Prostate gland (tissue), 2 donors: ENCODE measurements at regions not wholly inside any gene's neighbourhood (a gene's known extent, or its start where the extent isn't known, plus 50 kb on each side); places are given as distances from the start of the nearest gene placed in this dataset.

Experiments
- DNase-seq: peaks from one replicate; pipeline ENCODE4 v3.0.0-alpha.2; 2019; ENCODE audit warnings: low spot score
- H3K27ac ChIP-seq, 2 donors: fragments of 200-600 bp; sonication (generic); 2 replicates each; pipeline ENCODE4 v1.5.1; 2017 to 2019
- H3K27me3 ChIP-seq: fragments of 200-600 bp; sonication (generic); replicated peaks from 2 replicates; pipeline ENCODE4 v1.5.1; 2019; ENCODE audit not compliant: insufficient read depth
- H3K36me3 ChIP-seq, 2 donors: fragments of 200-600 bp; sonication (generic); 1 replicate in 1 of 2; 2 replicates in 1 of 2; pipeline versions ENCODE4 v1.5.1 to v1.8.1; 2017 to 2019
- H3K4me1 ChIP-seq: fragments of 200-600 bp; sonication (generic); replicated peaks from 2 replicates; pipeline ENCODE4 v1.5.1; 2019
- H3K4me3 ChIP-seq, 2 donors: fragments of 200-600 bp; sonication (generic); 2 replicates each; pipeline ENCODE4 v1.5.1; 2017 to 2019
- H3K9me3 ChIP-seq: fragments of 200-600 bp; sonication (generic); 2 replicates; pipeline ENCODE4 v1.5.1; 2017
- POLR2A ChIP-seq: fragments of 450-650 bp; IDR thresholded peaks from one replicate; pipeline ENCODE4 v1.6.1; 2016; ENCODE audit warnings: antibody characterized with exemption, mild to moderate bottlenecking
- POLR2AphosphoS5 ChIP-seq: sonication (generic); formaldehyde crosslinking; IDR thresholded peaks from one replicate; pipeline ENCODE4 v1.6.1; 2017; ENCODE audit warnings: antibody characterized with exemption
- WGBS: methylation state at CpG from one replicate; pipeline ENCODE4 v1.1.5; 2018; 5-methylcytosine and 5-hydroxymethylcytosine counted together
- intact Hi-C: fragments of 100-400 bp; cut with DNase I; formaldehyde crosslinking; loops from one replicate; pipeline ENCODE4 v1.14.2; 2022
- TF ChIP-seq, protein P1 (sequence below), 4 experiments: fragments of 200-600 bp in 2 of 4; fragments of 450-650 bp in 2 of 4; sonication (generic) in 2 of 4; IDR thresholded peaks; 1 replicate in 3 of 4; 2 replicates in 1 of 4; pipeline ENCODE4 v1.5.1; 2016 to 2019; ENCODE audit warnings: antibody characterized with exemption in 4 of 4, mild to moderate bottlenecking in 2 of 4, moderate library complexity in 2 of 4

DNA sequence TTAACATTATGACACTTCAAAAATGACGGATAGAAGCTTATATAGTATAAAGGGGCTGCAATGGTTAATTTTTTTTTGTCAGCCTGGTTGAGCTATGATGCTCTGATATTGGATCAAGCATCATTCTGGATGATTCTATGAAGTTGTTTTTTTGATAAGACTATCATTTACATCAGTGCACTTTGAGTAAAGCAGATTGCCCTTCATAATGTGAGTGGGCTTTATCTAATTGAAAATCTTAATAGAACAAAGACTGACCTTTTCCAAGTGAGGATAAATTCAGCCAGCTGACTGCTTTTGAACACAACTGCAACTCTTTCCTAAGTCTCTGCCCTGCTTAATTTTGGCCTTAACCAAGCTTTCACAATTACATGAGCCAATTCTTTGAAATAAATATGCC is 1476.2 kb downstream of the NCAM2 start:
- intact Hi-C loops = no loop called here
- no peak for TF ChIP-seq POLR2AphosphoS5
- TF ChIP-seq, protein P1, sequence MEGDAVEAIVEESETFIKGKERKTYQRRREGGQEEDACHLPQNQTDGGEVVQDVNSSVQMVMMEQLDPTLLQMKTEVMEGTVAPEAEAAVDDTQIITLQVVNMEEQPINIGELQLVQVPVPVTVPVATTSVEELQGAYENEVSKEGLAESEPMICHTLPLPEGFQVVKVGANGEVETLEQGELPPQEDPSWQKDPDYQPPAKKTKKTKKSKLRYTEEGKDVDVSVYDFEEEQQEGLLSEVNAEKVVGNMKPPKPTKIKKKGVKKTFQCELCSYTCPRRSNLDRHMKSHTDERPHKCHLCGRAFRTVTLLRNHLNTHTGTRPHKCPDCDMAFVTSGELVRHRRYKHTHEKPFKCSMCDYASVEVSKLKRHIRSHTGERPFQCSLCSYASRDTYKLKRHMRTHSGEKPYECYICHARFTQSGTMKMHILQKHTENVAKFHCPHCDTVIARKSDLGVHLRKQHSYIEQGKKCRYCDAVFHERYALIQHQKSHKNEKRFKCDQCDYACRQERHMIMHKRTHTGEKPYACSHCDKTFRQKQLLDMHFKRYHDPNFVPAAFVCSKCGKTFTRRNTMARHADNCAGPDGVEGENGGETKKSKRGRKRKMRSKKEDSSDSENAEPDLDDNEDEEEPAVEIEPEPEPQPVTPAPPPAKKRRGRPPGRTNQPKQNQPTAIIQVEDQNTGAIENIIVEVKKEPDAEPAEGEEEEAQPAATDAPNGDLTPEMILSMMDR (IDR thresholded peaks at IDR 0.05) = no peak
- no peak for TF ChIP-seq POLR2A

DNA sequence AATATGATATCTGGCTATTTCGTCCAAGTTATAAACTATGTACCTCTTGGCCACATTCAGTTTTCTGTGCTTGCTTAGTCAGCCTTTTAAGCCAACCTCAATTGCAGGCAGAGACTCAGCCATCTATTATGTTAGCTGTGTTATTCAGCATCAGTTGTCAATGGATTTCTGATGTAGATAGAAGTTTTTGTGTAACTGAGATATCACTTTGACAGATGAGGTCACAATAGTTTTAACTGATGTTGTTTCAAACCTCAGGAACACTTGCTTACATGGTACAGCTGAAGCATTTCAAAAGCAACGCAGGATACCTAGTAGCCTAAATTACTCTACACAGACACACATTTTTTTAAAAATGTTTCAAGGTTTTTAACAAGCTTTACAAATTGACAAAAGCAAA is 1478.0 kb downstream of the NCAM2 start:
- no peaks in the 10 kb centered on the region for H3K27me3 ChIP-seq
- no peaks in the 10 kb centered on the region for H3K9me3 ChIP-seq
- H3K27ac ChIP-seq = no peak overlapping the region
- no peak for DNase-seq
- 76% methylated on average over 2 of the region's 2 CpGs for WGBS
- TF ChIP-seq POLR2AphosphoS5 (no peak), POLR2A (no peak)
- TF ChIP-seq, protein P1 (IDR thresholded peaks at IDR 0.05) = no peak
- no peaks in the 10 kb centered on the region for H3K4me1 ChIP-seq
- intact Hi-C loops = no loop called here
- H3K36me3 ChIP-seq = no peaks in the 10 kb centered on the region
- H3K4me3 ChIP-seq = no peak overlapping the region

More for the DNA sequence above, 1476.2 kb downstream of the NCAM2 start:
- WGBS = 82% methylated on average over 1 of the region's 1 CpG
- no peak for DNase-seq
- Histone ChIP-seq H3K4me1 (no peaks in the 10 kb centered on the region), H3K27me3 (no peaks in the 10 kb centered on the region), H3K27ac (no peak overlapping the region), H3K4me3 (no peak overlapping the region), H3K36me3 (no peaks in the 10 kb centered on the region), H3K9me3 (no peaks in the 10 kb centered on the region)

DNA sequence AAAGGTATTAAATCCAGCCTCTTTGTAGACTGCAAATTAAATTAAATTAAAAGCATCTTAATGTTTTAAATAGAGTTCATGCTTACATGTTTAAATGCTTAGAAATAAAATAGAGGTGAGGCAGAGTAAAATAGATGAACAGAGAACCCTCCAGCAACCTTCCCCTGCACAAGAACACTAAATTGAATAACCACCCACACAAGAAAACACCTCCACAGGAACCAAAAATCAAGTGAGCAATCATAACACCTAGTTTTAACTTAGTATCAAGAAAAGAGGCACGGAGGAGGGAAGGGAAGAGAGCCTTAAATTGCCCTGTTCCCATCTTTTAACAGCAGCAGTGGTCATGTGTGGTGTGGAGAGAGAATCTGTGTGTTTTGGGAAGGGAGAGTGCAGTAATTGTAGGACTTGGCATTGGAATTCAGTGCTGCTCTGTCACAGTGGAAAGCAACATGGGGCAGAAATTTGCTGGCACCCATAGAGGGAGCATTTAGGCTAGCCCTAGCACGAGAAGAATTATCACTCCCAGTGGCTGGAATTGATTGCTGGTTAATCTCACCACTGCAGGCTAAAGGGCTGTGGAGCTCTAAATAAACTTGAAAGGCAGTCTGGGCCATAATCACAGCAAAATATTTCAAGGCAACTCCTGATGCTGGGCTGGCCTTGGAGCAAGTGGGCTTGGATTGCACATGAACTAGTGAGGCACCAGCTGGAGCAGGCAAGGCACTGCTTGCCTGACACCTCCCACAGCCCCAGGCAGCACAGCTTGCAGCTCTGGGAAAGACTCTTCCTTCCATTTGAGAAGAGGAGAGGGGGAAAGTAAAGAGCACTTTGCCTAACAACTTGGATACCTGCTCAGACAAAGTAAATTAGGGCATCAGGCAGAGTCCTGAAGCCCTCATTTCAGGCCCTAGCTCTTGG is 1478.8 kb downstream of the NCAM2 start:
- DNase-seq = no peak
- no peaks in the 10 kb centered on the region for H3K9me3 ChIP-seq
- intact Hi-C loops = no loop called here
- WGBS = 53% methylated on average over 2 of the region's 2 CpGs
- H3K27ac ChIP-seq = no peak overlapping the region
- H3K4me3 ChIP-seq = no peak overlapping the region
- H3K36me3 ChIP-seq = no peaks in the 10 kb centered on the region
- no peaks in the 10 kb centered on the region for H3K4me1 ChIP-seq
- TF ChIP-seq POLR2AphosphoS5 = no peak
- TF ChIP-seq POLR2A = no peak
- TF ChIP-seq, protein P1 (IDR thresholded peaks at IDR 0.05) = no peak
- no peaks in the 10 kb centered on the region for H3K27me3 ChIP-seq

DNA sequence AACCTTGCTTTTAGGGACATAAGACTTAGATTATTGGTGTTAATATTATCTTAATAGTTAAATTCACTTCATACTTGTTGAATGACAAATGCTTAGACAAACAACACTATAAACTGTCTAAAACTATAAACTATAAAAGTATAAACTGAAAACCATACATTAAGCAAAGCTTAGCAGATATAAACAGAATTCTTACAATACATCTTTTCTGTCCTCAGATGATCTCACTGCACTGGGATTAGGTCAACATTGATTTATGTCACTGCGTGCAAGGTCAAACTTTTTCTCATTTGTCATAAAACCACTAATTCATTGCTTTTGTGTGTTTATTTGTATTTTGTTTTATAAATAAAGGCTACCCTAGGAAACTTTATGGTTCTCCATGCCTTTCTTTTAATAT is 1491.8 kb downstream of the NCAM2 start:
- Histone ChIP-seq H3K27me3 (no peaks in the 10 kb centered on the region), H3K27ac (no peak overlapping the region), H3K9me3 (no peaks in the 10 kb centered on the region), H3K4me3 (no peak overlapping the region), H3K4me1 (no peaks in the 10 kb centered on the region), H3K36me3 (no peaks in the 10 kb centered on the region)
- TF ChIP-seq POLR2A (no peak), POLR2AphosphoS5 (no peak)
- TF ChIP-seq, protein P1 (IDR thresholded peaks at IDR 0.05) = no peak
- DNase-seq = no peak
- 23% methylated on average over 1 of the region's 1 CpG for WGBS
- intact Hi-C loops = no loop called here

DNA sequence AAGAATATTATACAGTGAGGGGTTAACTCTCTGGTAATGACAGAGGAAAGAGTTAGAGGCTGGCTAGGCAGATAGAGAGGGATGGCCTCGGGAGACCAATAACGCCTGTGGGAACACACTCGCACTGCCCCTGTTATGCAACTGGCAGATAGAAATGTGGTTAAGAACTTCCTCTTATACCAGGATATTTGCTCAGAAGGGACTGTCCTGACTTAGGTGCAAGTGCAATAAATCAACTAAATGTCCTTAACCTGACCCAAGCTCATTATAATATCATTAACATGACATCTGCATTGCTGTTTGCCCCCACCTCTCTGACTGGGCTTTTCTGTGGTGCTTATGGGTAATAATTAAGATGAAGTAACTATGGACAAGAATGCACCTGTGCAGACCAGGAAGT is 1518.0 kb downstream of the NCAM2 start:
- H3K27ac ChIP-seq = no peak overlapping the region
- no peaks in the 10 kb centered on the region for H3K27me3 ChIP-seq
- no peaks in the 10 kb centered on the region for H3K4me1 ChIP-seq
- no peaks in the 10 kb centered on the region for H3K36me3 ChIP-seq
- H3K4me3 ChIP-seq = no peak overlapping the region
- TF ChIP-seq POLR2AphosphoS5 = no peak
- TF ChIP-seq POLR2A = no peak
- TF ChIP-seq, protein P1 (IDR thresholded peaks at IDR 0.05) = no peak
- no peak for DNase-seq
- no peaks in the 10 kb centered on the region for H3K9me3 ChIP-seq
- intact Hi-C loops = no loop called here
- 41% methylated on average over 3 of the region's 3 CpGs for WGBS
